ENCODE measurements at regions not wholly inside any gene's neighbourhood (a gene's known extent, or its start where the extent isn't known, plus 50 kb on each side); places are given as distances from the start of the nearest gene placed in this dataset.

DNA sequence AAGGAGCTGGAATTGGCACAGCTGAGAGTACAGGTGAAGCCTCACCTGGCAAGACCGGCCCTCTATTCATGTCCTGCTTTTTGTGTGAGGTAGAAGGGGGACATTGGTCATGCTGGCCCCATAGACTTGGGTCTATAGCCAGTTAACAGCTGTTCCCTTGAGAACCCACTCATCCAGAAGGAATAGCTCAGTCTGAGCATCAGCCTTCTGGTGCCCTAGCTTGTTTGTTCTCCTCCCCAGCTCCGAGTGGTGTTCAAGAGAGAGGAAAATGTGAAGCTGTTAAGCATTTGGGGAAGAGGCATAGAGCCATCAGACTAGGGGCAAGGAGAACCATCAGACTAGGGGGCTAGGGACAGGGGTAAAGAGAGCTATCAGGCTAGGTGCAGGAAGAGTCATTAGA, 290.9 kb downstream of the SIPA1L2 start:
- Histone ChIP-seq H3K27ac (ENCODE audit: insufficient read length, low read depth, low read length) (no peak overlapping the region), H4K20me1 (ENCODE audit: control insufficient read depth, insufficient read depth, insufficient read length) (no peaks in the 10 kb centered on the region), H4K91ac (ENCODE audit: insufficient read length, low read depth, low read length) (no peak overlapping the region), H3K23me2 (ENCODE audit: insufficient read length, low read depth, low read length, poor library complexity, severe bottlenecking) (no peaks in the 10 kb centered on the region), H3K9me3 (ENCODE audit: control insufficient read depth, low read depth, low read length) (no peaks in the 10 kb centered on the region), H4K8ac (replicated peaks; ENCODE audit: insufficient read length, low read depth, low read length) (no peak overlapping the region), H2AK5ac (ENCODE audit: insufficient read length, low read length) (no peak overlapping the region), H3K79me2 (ENCODE audit: insufficient read depth, low read length) (no peaks in the 10 kb centered on the region), H3K4ac (ENCODE audit: low read depth, low read length) (no peak overlapping the region), H3K4me1 (ENCODE audit: insufficient read depth, low read length) (no peaks in the 10 kb centered on the region), H3K79me1 (ENCODE audit: insufficient read depth, low read depth, low read length, poor library complexity, severe bottlenecking) (no peaks in the 10 kb centered on the region), H4K5ac (ENCODE audit: insufficient read length, low read depth, low read length) (no peak overlapping the region), H2BK5ac (ENCODE audit: insufficient read length, low read length) (no peak overlapping the region), H2BK15ac (ENCODE audit: low read depth, low read length) (no peak overlapping the region), H3K56ac (ENCODE audit: insufficient read length, low read depth, low read length) (no peak overlapping the region), H2BK12ac (ENCODE audit: insufficient read length, low read depth, low read length) (no peak overlapping the region), H3T11ph (ENCODE audit: low read length) (no peak overlapping the region), H3K27me3 (ENCODE audit: insufficient read depth, low read length) (no peaks in the 10 kb centered on the region), H3K9ac (ENCODE audit: extremely low read depth, insufficient read length, low read length) (no peak overlapping the region), H3K23ac (ENCODE audit: insufficient read length, low read depth, low read length) (no peak overlapping the region), H3K18ac (ENCODE audit: insufficient read length, low read depth, low read length) (no peak overlapping the region), H2BK20ac (ENCODE audit: low read depth, low read length, poor library complexity, severe bottlenecking) (no peak overlapping the region), H2BK120ac (ENCODE audit: low read depth, low read length, poor library complexity, severe bottlenecking) (no peak overlapping the region), H3K4me2 (ENCODE audit: insufficient read depth, insufficient read length, low read length) (no peak overlapping the region), H3K14ac (ENCODE audit: insufficient read depth, low read length) (peak overlapping the region; percentile 13; the same call in 1 of the 2 replicates), H2AFZ (ENCODE audit: low read length) (no peak overlapping the region)
- Mint-ChIP-seq H3K27me3 (ENCODE audit: low read depth) (peaks cover 31% of the 10 kb centered on the region), H3K9me3 (peaks cover 6 to 7% of the 10 kb centered on the region in 2 experiments; a peak in 3 of 5 replicates), H3K36me3 (ENCODE audit: insufficient read depth in 1 of 3, low read depth in 3 of 3) (peaks cover 0 to 7% (median 5%) of the 10 kb centered on the region in 3 experiments; a peak in 2 of 7 replicates), H3K27ac (no peak overlapping the region), H3K4me3 (no peak overlapping the region), H3K4me1 (no peaks in the 10 kb centered on the region)
- DNase-seq, result no peak
- TF ChIP-seq, protein P1, sequence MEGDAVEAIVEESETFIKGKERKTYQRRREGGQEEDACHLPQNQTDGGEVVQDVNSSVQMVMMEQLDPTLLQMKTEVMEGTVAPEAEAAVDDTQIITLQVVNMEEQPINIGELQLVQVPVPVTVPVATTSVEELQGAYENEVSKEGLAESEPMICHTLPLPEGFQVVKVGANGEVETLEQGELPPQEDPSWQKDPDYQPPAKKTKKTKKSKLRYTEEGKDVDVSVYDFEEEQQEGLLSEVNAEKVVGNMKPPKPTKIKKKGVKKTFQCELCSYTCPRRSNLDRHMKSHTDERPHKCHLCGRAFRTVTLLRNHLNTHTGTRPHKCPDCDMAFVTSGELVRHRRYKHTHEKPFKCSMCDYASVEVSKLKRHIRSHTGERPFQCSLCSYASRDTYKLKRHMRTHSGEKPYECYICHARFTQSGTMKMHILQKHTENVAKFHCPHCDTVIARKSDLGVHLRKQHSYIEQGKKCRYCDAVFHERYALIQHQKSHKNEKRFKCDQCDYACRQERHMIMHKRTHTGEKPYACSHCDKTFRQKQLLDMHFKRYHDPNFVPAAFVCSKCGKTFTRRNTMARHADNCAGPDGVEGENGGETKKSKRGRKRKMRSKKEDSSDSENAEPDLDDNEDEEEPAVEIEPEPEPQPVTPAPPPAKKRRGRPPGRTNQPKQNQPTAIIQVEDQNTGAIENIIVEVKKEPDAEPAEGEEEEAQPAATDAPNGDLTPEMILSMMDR (conservative IDR thresholded peaks at IDR 0.05), result no peak
- no CpG with 5 or more reads among the region's 2 CpGs for WGBS (ENCODE audit: extremely low coverage, insufficient read length, low lambda C conversion rate)
